Astrocyte (in vitro differentiated cells and primary cell): ENCODE measurements at regions not wholly inside any gene's neighbourhood (a gene's known extent, or its start where the extent isn't known, plus 50 kb on each side); places are given as distances from the start of the nearest gene placed in this dataset.

ENCODE experiments used
- DNase-seq: peaks from one replicate; pipeline ENCODE4 v3.0.0-alpha.2; 2010; ENCODE audit warnings: low read depth
- FAIRE-seq: peaks from 2 replicates; lab custom pipeline; 2011; peaks lifted over from hg19 to GRCh38; lab: Jason Lieb, UNC
- H2AFZ ChIP-seq: 2 replicates; pipeline ENCODE4 v1.6.0; 2012; ENCODE audit warnings: low read depth, low read length, inconsistent platforms
- H3K27ac ChIP-seq: 2 replicates; pipeline ENCODE4 v1.5.1; 2011; ENCODE audit warnings: low read depth, low read length, inconsistent platforms
- H3K27me3 ChIP-seq: 2 replicates; pipeline ENCODE4 v1.6.0; 2011; ENCODE audit warnings: low read length, inconsistent platforms; ENCODE audit not compliant: insufficient read depth
- H3K36me3 ChIP-seq: 2 replicates; pipeline ENCODE4 v1.5.1; 2011; ENCODE audit warnings: low read length, inconsistent platforms; ENCODE audit not compliant: insufficient read depth
- H3K4me1 ChIP-seq: 2 replicates; pipeline ENCODE4 v1.5.1; 2011; ENCODE audit warnings: low read length, inconsistent platforms; ENCODE audit not compliant: insufficient read depth
- H3K4me2 ChIP-seq: 2 replicates; pipeline ENCODE4 v1.6.0; 2012; ENCODE audit warnings: low read length, inconsistent platforms
- H3K4me3 ChIP-seq: 2 replicates; pipeline ENCODE4 v1.5.1; 2011; ENCODE audit warnings: low read depth, mild to moderate bottlenecking, low read length, inconsistent platforms; ENCODE audit not compliant: insufficient read depth
- H3K79me2 ChIP-seq: 2 replicates; pipeline ENCODE4 v1.6.0; 2012; ENCODE audit warnings: mild to moderate bottlenecking, low read length, inconsistent platforms; ENCODE audit not compliant: insufficient read depth
- H3K9ac ChIP-seq: 2 replicates; pipeline ENCODE4 v1.6.0; 2012; ENCODE audit warnings: mild to moderate bottlenecking, low read length, inconsistent platforms
- H3K9me3 ChIP-seq: 2 replicates; pipeline ENCODE4 v1.5.1; 2012; ENCODE audit warnings: low read depth, mild to moderate bottlenecking, low read length, inconsistent platforms; ENCODE audit not compliant: insufficient read depth
- H4K20me1 ChIP-seq: 2 replicates; pipeline ENCODE4 v1.6.0; 2012; ENCODE audit warnings: low read length, inconsistent platforms; ENCODE audit not compliant: insufficient read depth
- H3K27ac Mint-ChIP-seq: one replicate; pipeline ENCODE4 v1.8.0; 2021; ENCODE audit warnings: mild to moderate bottlenecking, mixed read lengths; ENCODE audit not compliant: unreplicated experiment
- H3K27me3 Mint-ChIP-seq: one replicate; pipeline ENCODE4 v1.8.0; 2021; ENCODE audit warnings: low read depth, mixed read lengths; ENCODE audit not compliant: unreplicated experiment
- H3K36me3 Mint-ChIP-seq: one replicate; pipeline ENCODE4 v1.8.0; 2021; ENCODE audit warnings: low read depth, mixed read lengths; ENCODE audit not compliant: unreplicated experiment
- H3K4me1 Mint-ChIP-seq: one replicate; pipeline ENCODE4 v1.8.0; 2021; ENCODE audit warnings: low read depth, mixed read lengths; ENCODE audit not compliant: unreplicated experiment
- H3K4me3 Mint-ChIP-seq: one replicate; pipeline ENCODE4 v1.8.0; 2021; ENCODE audit warnings: mild to moderate bottlenecking, moderate library complexity, mixed read lengths; ENCODE audit not compliant: unreplicated experiment
- H3K9me3 Mint-ChIP-seq: one replicate; pipeline ENCODE4 v1.8.0; 2021; ENCODE audit warnings: mild to moderate bottlenecking, mixed read lengths; ENCODE audit not compliant: unreplicated experiment
- CTCF ChIP-seq: IDR thresholded peaks from 2 replicates; pipeline ENCODE4 v1.5.1; 2011; ENCODE audit warnings: low read depth, mild to moderate bottlenecking, inconsistent platforms, low read length, moderate library complexity; ENCODE audit not compliant: insufficient read depth
- EZH2 ChIP-seq: IDR thresholded peaks from 2 replicates; pipeline ENCODE4 v1.6.1; 2012; ENCODE audit warnings: mild to moderate bottlenecking, low read length, inconsistent platforms; ENCODE audit not compliant: insufficient read depth

- FAIRE-seq: no peak
Observed at GRCh38 chr2:23286031-23286757, 98.8 kb upstream of the KLHL29 start.

GRCh38 chr2:23286758-23287704 is 97.9 kb upstream of the KLHL29 start:
- FAIRE-seq: peak; percentile 72
- Histone ChIP-seq H3K4me3 (no peak overlapping the region), H3K27ac (no peak overlapping the region), H3K9me3 (no peaks in the 10 kb centered on the region), H3K4me2 (peak overlapping the region; percentile 19), H2AFZ (no peak overlapping the region), H3K4me1 (peaks cover 6% of the 10 kb centered on the region), H3K9ac (no peak overlapping the region), H3K27me3 (no peaks in the 10 kb centered on the region), H4K20me1 (no peaks in the 10 kb centered on the region), H3K79me2 (no peaks in the 10 kb centered on the region), H3K36me3 (no peaks in the 10 kb centered on the region)
- H3K9me3 Mint-ChIP-seq: peaks cover 2% of the 10 kb centered on the region
- peak overlapping the region; percentile 60 for H3K4me3 Mint-ChIP-seq
- H3K36me3 Mint-ChIP-seq: no peaks in the 10 kb centered on the region
- no peak for TF ChIP-seq EZH2
- TF ChIP-seq CTCF: no peak
- peaks cover 4% of the 10 kb centered on the region for H3K27me3 Mint-ChIP-seq
- peaks cover 42% of the 10 kb centered on the region for H3K4me1 Mint-ChIP-seq
- peak overlapping the region; percentile 97 for H3K27ac Mint-ChIP-seq
- DNase-seq: peak; percentile 60

More at GRCh38 chr2:23286031-23286757, 98.8 kb upstream of the KLHL29 start:
- peak overlapping the region; percentile 19 for H3K4me2 ChIP-seq
- no peak overlapping the region for H3K4me3 ChIP-seq
- no peak overlapping the region for H3K27ac ChIP-seq
- no peak overlapping the region for H3K9ac ChIP-seq
- H3K79me2 ChIP-seq: no peaks in the 10 kb centered on the region
- TF ChIP-seq CTCF (no peak), EZH2 (no peak)
- no peaks in the 10 kb centered on the region for H3K36me3 ChIP-seq
- Mint-ChIP-seq H3K27ac (peak overlapping the region; percentile 97), H3K36me3 (no peaks in the 10 kb centered on the region), H3K4me1 (peaks cover 42% of the 10 kb centered on the region), H3K9me3 (peaks cover 2% of the 10 kb centered on the region), H3K4me3 (peak overlapping the region; percentile 60), H3K27me3 (peaks cover 4% of the 10 kb centered on the region)
- no peaks in the 10 kb centered on the region for H3K27me3 ChIP-seq
- H3K4me1 ChIP-seq: peaks cover 6% of the 10 kb centered on the region
- no peaks in the 10 kb centered on the region for H3K9me3 ChIP-seq
- no peaks in the 10 kb centered on the region for H4K20me1 ChIP-seq
- no peak for DNase-seq
- no peak overlapping the region for H2AFZ ChIP-seq
